HEK293 (cell line): ENCODE measurements at regions not wholly inside any gene's neighbourhood (a gene's known extent, or its start where the extent isn't known, plus 50 kb on each side); places are given as distances from the start of the nearest gene placed in this dataset.

ENCODE experiments used
- CTCF ChIA-PET: fragments of 350-600 bp; formaldehyde crosslinking; extraction: SDS; loops from one replicate; lab custom pipeline; 2021; ENCODE audit warnings: antibody characterized with exemption; lab: Yijun Ruan, JAX
- POLR2A ChIA-PET: fragments of 300-600 bp; formaldehyde crosslinking; extraction: SDS; loops from one replicate; lab custom pipeline; 2020; ENCODE audit warnings: antibody characterized with exemption, inconsistent platforms; lab: Yijun Ruan, JAX
- H3K27ac ChIP-seq: fragments of 200-500 bp; sonication (Bioruptor generic); 2 replicates; pipeline ENCODE4 v1.5.1; 2014; ENCODE audit warnings: low read depth, low read length, control low read depth, inconsistent platforms; ENCODE audit errors: extremely low read depth
- H3K36me3 ChIP-seq, 2 experiments: fragments of 200-500 bp in 1 of 2; sonication (Bioruptor generic) in 1 of 2; 1 replicate in 1 of 2; 2 replicates in 1 of 2; pipeline ENCODE4 v1.5.1; 2014 to 2017; ENCODE audit warnings: inconsistent platforms in 2 of 2, low read length in 2 of 2; ENCODE audit not compliant: control insufficient read depth in 2 of 2, insufficient read depth in 1 of 2
- H3K4me1 ChIP-seq: fragments of 200-500 bp; sonication (Bioruptor generic); 2 replicates; pipeline ENCODE4 v1.5.1; 2014; ENCODE audit warnings: mild to moderate bottlenecking, low read length, inconsistent platforms; ENCODE audit not compliant: control insufficient read depth, insufficient read depth
- H3K4me3 ChIP-seq: 2 replicates; pipeline ENCODE4 v1.5.1; 2011; ENCODE audit warnings: low read depth, mild to moderate bottlenecking, control low read depth, low read length, moderate library complexity
- H3K9me3 ChIP-seq: fragments of 200-500 bp; sonication (Bioruptor generic); 2 replicates; pipeline ENCODE4 v1.5.1; 2014; ENCODE audit warnings: low read depth, low read length, inconsistent platforms; ENCODE audit not compliant: control insufficient read depth, insufficient read depth
- HIC1 ChIP-seq: fragments of 450-650 bp; formaldehyde crosslinking; IDR thresholded peaks from 2 replicates; pipeline ENCODE4 v1.5.1; 2016; ENCODE audit warnings: missing biosample characterization, missing genetic modification characterization
- KLF10 ChIP-seq: fragments of 450-650 bp; IDR thresholded peaks from 2 replicates; pipeline ENCODE4 v1.5.1; 2018; ENCODE audit warnings: missing biosample characterization, mild to moderate bottlenecking, missing genetic modification characterization
- KLF16 ChIP-seq: fragments of 450-650 bp; formaldehyde crosslinking; IDR thresholded peaks from 2 replicates; pipeline ENCODE4 v1.5.1; 2017; ENCODE audit warnings: missing biosample characterization, missing genetic modification characterization
- PRDM6 ChIP-seq: fragments of 450-650 bp; formaldehyde crosslinking; IDR thresholded peaks from 2 replicates; pipeline ENCODE4 v1.5.1; 2017; ENCODE audit warnings: missing biosample characterization, missing genetic modification characterization
- SP3 ChIP-seq: fragments of 450-650 bp; formaldehyde crosslinking; IDR thresholded peaks from 2 replicates; pipeline ENCODE4 v1.5.1; 2016; ENCODE audit warnings: missing biosample characterization, missing genetic modification characterization
- TSHZ1 ChIP-seq: fragments of 450-650 bp; formaldehyde crosslinking; IDR thresholded peaks from 2 replicates; pipeline ENCODE4 v1.5.1; 2016; ENCODE audit warnings: missing biosample characterization, missing genetic modification characterization, borderline replicate concordance
- ZBTB48 ChIP-seq: fragments of 450-650 bp; formaldehyde crosslinking; IDR thresholded peaks from 2 replicates; pipeline ENCODE4 v1.5.1; 2016; ENCODE audit warnings: missing biosample characterization, missing genetic modification characterization
- ZNF16 ChIP-seq: fragments of 450-650 bp; formaldehyde crosslinking; IDR thresholded peaks from 2 replicates; pipeline ENCODE4 v1.5.1; 2016; ENCODE audit warnings: low read depth, missing biosample characterization, missing genetic modification characterization
- ZNF221 ChIP-seq: fragments of 450-650 bp; formaldehyde crosslinking; IDR thresholded peaks from 2 replicates; pipeline ENCODE4 v1.5.1; 2017; ENCODE audit warnings: missing biosample characterization, missing genetic modification characterization, borderline replicate concordance
- ZNF24 ChIP-seq: fragments of 450-650 bp; formaldehyde crosslinking; IDR thresholded peaks from 2 replicates; pipeline ENCODE4 v1.5.1; 2016; ENCODE audit warnings: missing biosample characterization, missing genetic modification characterization
- ZNF292 ChIP-seq: fragments of 450-650 bp; formaldehyde crosslinking; IDR thresholded peaks from 2 replicates; pipeline ENCODE4 v1.5.1; 2016; ENCODE audit warnings: low read depth, missing biosample characterization, missing genetic modification characterization, borderline replicate concordance
- ZNF37A ChIP-seq: fragments of 450-650 bp; IDR thresholded peaks from 2 replicates; pipeline ENCODE4 v1.5.1; 2018; ENCODE audit warnings: missing biosample characterization, missing genetic modification characterization
- ZNF398 ChIP-seq: fragments of 450-650 bp; formaldehyde crosslinking; IDR thresholded peaks from 2 replicates; pipeline ENCODE4 v1.5.1; 2017; ENCODE audit warnings: missing biosample characterization, missing genetic modification characterization
- ZNF416 ChIP-seq: fragments of 450-650 bp; formaldehyde crosslinking; IDR thresholded peaks from 2 replicates; pipeline ENCODE4 v1.5.1; 2016; ENCODE audit warnings: missing biosample characterization, missing genetic modification characterization
- ZNF488 ChIP-seq: fragments of 450-650 bp; formaldehyde crosslinking; IDR thresholded peaks from 2 replicates; pipeline ENCODE4 v1.5.1; 2016; ENCODE audit warnings: missing biosample characterization, missing genetic modification characterization
- ZNF513 ChIP-seq: fragments of 450-650 bp; IDR thresholded peaks from 2 replicates; pipeline ENCODE4 v1.5.1; 2018; ENCODE audit warnings: missing biosample characterization, missing genetic modification characterization
- ZNF514 ChIP-seq: fragments of 450-650 bp; formaldehyde crosslinking; IDR thresholded peaks from 2 replicates; pipeline ENCODE4 v1.5.1; 2016; ENCODE audit warnings: missing biosample characterization, missing genetic modification characterization
- ZNF548 ChIP-seq: fragments of 450-650 bp; formaldehyde crosslinking; IDR thresholded peaks from 2 replicates; pipeline ENCODE4 v1.5.1; 2016; ENCODE audit warnings: missing biosample characterization, missing genetic modification characterization
- ZNF549 ChIP-seq: fragments of 450-650 bp; IDR thresholded peaks from 2 replicates; pipeline ENCODE4 v1.5.1; 2018; ENCODE audit warnings: missing biosample characterization, missing genetic modification characterization, mild to moderate bottlenecking, inconsistent platforms, moderate library complexity
- ZNF704 ChIP-seq: fragments of 450-650 bp; formaldehyde crosslinking; IDR thresholded peaks from 2 replicates; pipeline ENCODE4 v1.5.1; 2016; ENCODE audit warnings: missing biosample characterization, missing genetic modification characterization
- ZNF785 ChIP-seq: fragments of 450-650 bp; formaldehyde crosslinking; IDR thresholded peaks from 2 replicates; pipeline ENCODE4 v1.5.1; 2016; ENCODE audit warnings: missing biosample characterization, missing genetic modification characterization
- ZNF792 ChIP-seq: fragments of 450-650 bp; formaldehyde crosslinking; IDR thresholded peaks from 2 replicates; pipeline ENCODE4 v1.5.1; 2016; ENCODE audit warnings: missing biosample characterization, missing genetic modification characterization

GRCh38 chr12:24083838-24084237, 134.4 kb upstream of the SOX5 start (continued):
- TF ChIP-seq ZNF549 (tag by site-specific recombination): no peak

GRCh38 chr12:24081606-24082005, 132.1 kb upstream of the SOX5 start:
- Histone ChIP-seq H3K9me3 (no peaks in the 10 kb centered on the region), H3K36me3 (no peaks in the 10 kb centered on the region), H3K27ac (no peak overlapping the region), H3K4me3 (no peak overlapping the region), H3K4me1 (peaks cover 13% of the 10 kb centered on the region)
- ChIA-PET POLR2A (no interaction called here), CTCF (no interaction called here)
- no peak for TF ChIP-seq ZNF785 (tag by site-specific recombination)
- no peak for TF ChIP-seq ZNF37A (tag by site-specific recombination)
- TF ChIP-seq ZNF24 (tag by site-specific recombination): no peak
- no peak for TF ChIP-seq TSHZ1 (tag by site-specific recombination)
- TF ChIP-seq ZNF398 (tag by site-specific recombination): no peak
- TF ChIP-seq ZNF416 (tag by site-specific recombination): no peak
- no peak for TF ChIP-seq ZNF292 (tag by site-specific recombination)
- no peak for TF ChIP-seq ZBTB48 (tag by site-specific recombination)
- TF ChIP-seq ZNF704: no peak
- TF ChIP-seq ZNF513 (tag by site-specific recombination): no peak
- TF ChIP-seq ZNF548: no peak
- TF ChIP-seq SP3 (tag by site-specific recombination): no peak
- no peak for TF ChIP-seq ZNF221
- TF ChIP-seq ZNF792: no peak
- TF ChIP-seq ZNF16 (tag by site-specific recombination): no peak
- TF ChIP-seq KLF16 (tag by site-specific recombination): no peak

GRCh38 chr12:24081092-24081529, 131.6 kb upstream of the SOX5 start:
- ChIA-PET CTCF (interaction anchor here (0.6 kb wide), 1 partner anchor 532 kb away, joined by 6 read pairs; no protein-coding TSS in a partner anchor), POLR2A (no interaction called here)
- H3K9me3 ChIP-seq: no peaks in the 10 kb centered on the region
- H3K27ac ChIP-seq: no peak overlapping the region
- H3K36me3 ChIP-seq: no peaks in the 10 kb centered on the region
- no peak overlapping the region for H3K4me3 ChIP-seq
- H3K4me1 ChIP-seq: peaks cover 13% of the 10 kb centered on the region
- TF ChIP-seq ZNF514 (tag by site-specific recombination) (no peak), ZNF488 (tag by site-specific recombination) (no peak), PRDM6 (tag by site-specific recombination) (peak; percentile 78), HIC1 (tag by site-specific recombination) (peak; percentile 49), ZNF549 (tag by site-specific recombination) (0 out of 2 replicates have a peak, but pooled peaks have one; percentile 42), KLF10 (tag by site-specific recombination) (0 out of 2 replicates have a peak, but pooled peaks have one; percentile 20)
